NT2/D1 (cell line): ENCODE measurements at regions not wholly inside any gene's neighbourhood (a gene's known extent, or its start where the extent isn't known, plus 50 kb on each side); places are given as distances from the start of the nearest gene placed in this dataset.

Experiments
- DNase-seq: peaks from one replicate; pipeline ENCODE4 v3.0.0-alpha.2; 2011; ENCODE audit warnings: low read depth, low spot score
- H3K27me3 ChIP-seq: 2 replicates; pipeline ENCODE4 v1.6.0; 2011; ENCODE audit warnings: mild to moderate bottlenecking; ENCODE audit not compliant: insufficient read length, insufficient read depth
- H3K36me3 ChIP-seq: 2 replicates; pipeline ENCODE4 v1.6.1; 2011; ENCODE audit warnings: mild to moderate bottlenecking, low read length, mixed read lengths; ENCODE audit not compliant: insufficient read depth, insufficient read length
- H3K4me1 ChIP-seq: 2 replicates; pipeline ENCODE4 v1.5.1; 2011; ENCODE audit not compliant: insufficient read depth, insufficient read length
- H3K4me3 ChIP-seq: 2 replicates; pipeline ENCODE4 v1.5.1; 2011; ENCODE audit warnings: low read depth; ENCODE audit not compliant: insufficient read length
- H3K9ac ChIP-seq: 2 replicates; pipeline ENCODE4 v1.6.0; 2011; ENCODE audit warnings: low read depth; ENCODE audit not compliant: insufficient read length
- H3K9me3 ChIP-seq: 2 replicates; pipeline ENCODE4 v1.5.1; 2011; ENCODE audit warnings: mild to moderate bottlenecking, low read length; ENCODE audit not compliant: insufficient read depth
- SUZ12 ChIP-seq: IDR thresholded peaks from 2 replicates; pipeline ENCODE4 v1.6.1; 2011; ENCODE audit not compliant: insufficient read length, insufficient read depth; ENCODE audit errors: extremely low read depth
- YY1 ChIP-seq: IDR thresholded peaks from 2 replicates; pipeline ENCODE4 v1.6.1; 2011; ENCODE audit not compliant: insufficient read length, insufficient read depth
- ZNF274 ChIP-seq: IDR thresholded peaks from 2 replicates; pipeline ENCODE4 v1.6.1; 2011; ENCODE audit warnings: mild to moderate bottlenecking, low read depth, low read length

GRCh38 chr14:65810322-65810721 is 397.8 kb downstream of the FUT8 start:
- Histone ChIP-seq H3K36me3 (no peaks in the 10 kb centered on the region), H3K4me3 (no peak overlapping the region), H3K27me3 (no peaks in the 10 kb centered on the region), H3K9ac (no peak overlapping the region), H3K4me1 (no peaks in the 10 kb centered on the region), H3K9me3 (peaks cover 44% of the 10 kb centered on the region)
- TF ChIP-seq ZNF274 (no peak), YY1 (no peak), SUZ12 (no peak)
- DNase-seq, result no peak

- Histone ChIP-seq H3K9me3 (peaks cover 39% of the 10 kb centered on the region; the same call in 1 of the 2 replicates), H3K4me3 (no peak overlapping the region), H3K9ac (no peak overlapping the region), H3K27me3 (no peaks in the 10 kb centered on the region), H3K36me3 (no peaks in the 10 kb centered on the region), H3K4me1 (peaks cover 2% of the 10 kb centered on the region)
- DNase-seq, result peak; percentile 70
- TF ChIP-seq YY1 (no peak), SUZ12 (no peak), ZNF274 (no peak)
Observed at GRCh38 chr14:65813760-65814384, 401.3 kb downstream of the FUT8 start.

GRCh38 chr14:65815127-65815526 is 402.6 kb downstream of the FUT8 start:
- Histone ChIP-seq H3K9ac (no peak overlapping the region), H3K4me1 (peaks cover 2% of the 10 kb centered on the region), H3K27me3 (no peaks in the 10 kb centered on the region), H3K9me3 (peaks cover 29% of the 10 kb centered on the region; the same call in 1 of the 2 replicates), H3K4me3 (no peak overlapping the region), H3K36me3 (no peaks in the 10 kb centered on the region)
- TF ChIP-seq YY1 (no peak), ZNF274 (no peak), SUZ12 (no peak)
- no peak for DNase-seq

GRCh38 chr14:65817011-65817410 is 404.5 kb downstream of the FUT8 start:
- TF ChIP-seq YY1 (no peak), SUZ12 (no peak), ZNF274 (no peak)
- Histone ChIP-seq H3K4me1 (peaks cover 2% of the 10 kb centered on the region), H3K27me3 (no peaks in the 10 kb centered on the region), H3K4me3 (no peak overlapping the region), H3K9ac (no peak overlapping the region), H3K9me3 (peaks cover 29% of the 10 kb centered on the region; the same call in 1 of the 2 replicates), H3K36me3 (no peaks in the 10 kb centered on the region)
- DNase-seq, result no peak

GRCh38 chr14:65819569-65819968 is 407.0 kb downstream of the FUT8 start:
- TF ChIP-seq ZNF274, result no peak
- no peak for TF ChIP-seq YY1
- TF ChIP-seq SUZ12, result no peak
- Histone ChIP-seq H3K9ac (no peak overlapping the region), H3K27me3 (no peaks in the 10 kb centered on the region), H3K4me1 (peaks cover 2% of the 10 kb centered on the region), H3K36me3 (no peaks in the 10 kb centered on the region), H3K4me3 (no peak overlapping the region), H3K9me3 (peaks cover 20% of the 10 kb centered on the region; the same call in 1 of the 2 replicates)
- no peak for DNase-seq

GRCh38 chr14:65821224-65821753 is 408.8 kb downstream of the FUT8 start:
- peaks cover 2% of the 10 kb centered on the region for H3K4me1 ChIP-seq
- H3K36me3 ChIP-seq, result no peaks in the 10 kb centered on the region
- H3K27me3 ChIP-seq, result no peaks in the 10 kb centered on the region
- TF ChIP-seq ZNF274 (no peak), YY1 (no peak), SUZ12 (no peak)
- no peak for DNase-seq
- H3K4me3 ChIP-seq, result no peak overlapping the region
- H3K9ac ChIP-seq, result no peak overlapping the region
- H3K9me3 ChIP-seq, result peaks cover 4% of the 10 kb centered on the region; the same call in 1 of the 2 replicates

- no peaks in the 10 kb centered on the region for H3K9me3 ChIP-seq
- no peaks in the 10 kb centered on the region for H3K36me3 ChIP-seq
- no peaks in the 10 kb centered on the region for H3K27me3 ChIP-seq
- no peak overlapping the region for H3K9ac ChIP-seq
- no peak for DNase-seq
- no peak for TF ChIP-seq ZNF274
- TF ChIP-seq SUZ12, result no peak
- no peak for TF ChIP-seq YY1
- H3K4me1 ChIP-seq, result no peaks in the 10 kb centered on the region
- H3K4me3 ChIP-seq, result no peak overlapping the region
Observed at GRCh38 chr14:65824285-65824977, 411.9 kb downstream of the FUT8 start.
